ENCODE measurements at regions not wholly inside any gene's neighbourhood (a gene's known extent, or its start where the extent isn't known, plus 50 kb on each side); places are given as distances from the start of the nearest gene placed in this dataset.

GRCh38 chr10:44462338-44462914, 77.5 kb upstream of the CXCL12 start:
- Histone ChIP-seq H3K27me3 (no peaks in the 10 kb centered on the region), H4K20me1 (no peaks in the 10 kb centered on the region)

GRCh38 chr10:44463511-44464121, 78.7 kb upstream of the CXCL12 start:
- H3K4me3 ChIP-seq: no peak overlapping the region
- H3K27me3 ChIP-seq: no peaks in the 10 kb centered on the region
- no peaks in the 10 kb centered on the region for H4K20me1 ChIP-seq
- H3K4me1 ChIP-seq: 0 out of 2 replicates have a peak, but pooled peaks cover 5% of the 10 kb centered on the region
- no peaks in the 10 kb centered on the region for H3K36me3 ChIP-seq
- no peak for TF ChIP-seq Cebpa-rat (IDR thresholded peaks at IDR 0.05)
- H3K27ac ChIP-seq: no peak overlapping the region
- H3K9ac ChIP-seq: no peak overlapping the region
- no peaks in the 10 kb centered on the region for H3K9me3 ChIP-seq
- H3K4me2 ChIP-seq: no peak overlapping the region

More at GRCh38 chr10:44462338-44462914, 77.5 kb upstream of the CXCL12 start:
- Histone ChIP-seq H3K9me3 (no peaks in the 10 kb centered on the region), H3K27ac (no peak overlapping the region), H3K4me1 (0 out of 2 replicates have a peak, but pooled peaks cover 6% of the 10 kb centered on the region), H3K4me3 (no peak overlapping the region), H3K4me2 (no peak overlapping the region), H3K36me3 (no peaks in the 10 kb centered on the region), H3K9ac (no peak overlapping the region)
- no peak for TF ChIP-seq Cebpa-rat (IDR thresholded peaks at IDR 0.05)

- Histone ChIP-seq H3K9me3 (no peaks in the 10 kb centered on the region), H3K27ac (no peak overlapping the region), H3K4me2 (no peak overlapping the region), H4K20me1 (no peaks in the 10 kb centered on the region), H3K36me3 (no peaks in the 10 kb centered on the region), H3K9ac (no peak overlapping the region), H3K4me3 (no peak overlapping the region), H3K27me3 (no peaks in the 10 kb centered on the region), H3K4me1 (no peaks in the 10 kb centered on the region)
- TF ChIP-seq Cebpa-rat (IDR thresholded peaks at IDR 0.05): no peak
Observed at GRCh38 chr10:44464503-44464902, 79.6 kb upstream of the CXCL12 start.

DNA sequence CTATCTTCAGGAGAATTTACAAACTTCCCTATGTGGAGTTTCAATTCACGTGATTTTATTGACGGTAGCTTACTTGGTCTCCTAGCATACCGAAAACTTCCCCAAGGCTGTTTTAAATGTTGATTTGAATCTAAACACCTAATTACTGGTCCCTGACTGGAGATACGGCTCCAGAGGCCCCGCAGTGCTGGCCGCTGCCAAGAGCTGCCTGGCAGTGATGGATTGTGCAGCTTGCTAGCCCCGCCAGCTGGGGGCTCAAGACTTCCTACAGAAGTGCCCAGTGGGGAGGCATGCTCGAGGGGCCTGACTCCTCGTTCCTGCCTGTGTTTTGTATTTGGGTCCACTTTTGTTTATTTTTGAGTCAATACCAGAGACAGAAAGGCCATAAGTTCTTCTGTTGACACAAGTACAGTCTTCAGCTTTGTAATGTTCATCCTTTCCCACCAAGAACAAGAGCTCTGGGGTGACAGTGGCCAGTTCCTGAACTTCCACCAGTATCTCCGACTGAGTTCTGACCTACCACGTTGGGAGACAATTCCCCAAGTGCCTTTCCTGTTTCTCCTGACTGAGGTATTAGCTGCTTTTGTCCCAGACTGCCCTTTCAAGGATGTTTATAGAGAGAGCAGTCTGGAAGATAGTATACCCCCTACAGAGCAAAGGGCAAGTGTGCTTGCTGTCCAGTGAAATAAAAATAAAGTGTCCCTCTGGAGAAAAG, 80.7 kb upstream of the CXCL12 start:
- Histone ChIP-seq H4K20me1 (no peaks in the 10 kb centered on the region), H3K4me2 (no peak overlapping the region), H3K4me3 (no peak overlapping the region)

GRCh38 chr10:44466236-44466635, 81.3 kb upstream of the CXCL12 start:
- Histone ChIP-seq H3K4me3 (no peak overlapping the region), H3K27ac (no peak overlapping the region), H3K36me3 (no peaks in the 10 kb centered on the region), H3K4me2 (no peak overlapping the region), H3K27me3 (no peaks in the 10 kb centered on the region), H3K9ac (no peak overlapping the region), H3K4me1 (no peaks in the 10 kb centered on the region), H4K20me1 (no peaks in the 10 kb centered on the region), H3K9me3 (no peaks in the 10 kb centered on the region)
- no peak for TF ChIP-seq Cebpa-rat (IDR thresholded peaks at IDR 0.05)

More for the DNA sequence above, 80.7 kb upstream of the CXCL12 start:
- H3K9me3 ChIP-seq: no peaks in the 10 kb centered on the region
- no peaks in the 10 kb centered on the region for H3K4me1 ChIP-seq
- H3K9ac ChIP-seq: no peak overlapping the region
- no peaks in the 10 kb centered on the region for H3K27me3 ChIP-seq
- no peak for TF ChIP-seq Cebpa-rat (IDR thresholded peaks at IDR 0.05)
- no peak overlapping the region for H3K27ac ChIP-seq
- no peaks in the 10 kb centered on the region for H3K36me3 ChIP-seq

- Histone ChIP-seq H3K4me1 (no peaks in the 10 kb centered on the region), H3K9ac (no peak overlapping the region), H3K36me3 (no peaks in the 10 kb centered on the region), H3K27me3 (no peaks in the 10 kb centered on the region), H3K9me3 (no peaks in the 10 kb centered on the region), H4K20me1 (no peaks in the 10 kb centered on the region), H3K4me3 (no peak overlapping the region), H3K4me2 (no peak overlapping the region), H3K27ac (no peak overlapping the region)
- TF ChIP-seq Cebpa-rat (IDR thresholded peaks at IDR 0.05): no peak
Observed at GRCh38 chr10:44467090-44467489, 82.2 kb upstream of the CXCL12 start.

- no peaks in the 10 kb centered on the region for H3K36me3 ChIP-seq
- no peak for TF ChIP-seq Cebpa-rat (IDR thresholded peaks at IDR 0.05)
- H3K9me3 ChIP-seq: no peaks in the 10 kb centered on the region
- H3K9ac ChIP-seq: no peak overlapping the region
- no peak overlapping the region for H3K4me3 ChIP-seq
- H3K4me2 ChIP-seq: no peak overlapping the region
- H3K27me3 ChIP-seq: no peaks in the 10 kb centered on the region
- H3K27ac ChIP-seq: no peak overlapping the region
- H3K4me1 ChIP-seq: no peaks in the 10 kb centered on the region
- H4K20me1 ChIP-seq: no peaks in the 10 kb centered on the region
Observed at GRCh38 chr10:44467900-44468299, 83.0 kb upstream of the CXCL12 start.

- Histone ChIP-seq H3K36me3 (no peaks in the 10 kb centered on the region), H3K27me3 (no peaks in the 10 kb centered on the region), H4K20me1 (no peaks in the 10 kb centered on the region), H3K4me2 (no peak overlapping the region), H3K4me1 (no peaks in the 10 kb centered on the region), H3K4me3 (no peak overlapping the region), H3K9ac (no peak overlapping the region), H3K9me3 (no peaks in the 10 kb centered on the region), H3K27ac (no peak overlapping the region)
- TF ChIP-seq Cebpa-rat (IDR thresholded peaks at IDR 0.05): no peak
Observed at GRCh38 chr10:44468525-44468924, 83.6 kb upstream of the CXCL12 start.

DNA sequence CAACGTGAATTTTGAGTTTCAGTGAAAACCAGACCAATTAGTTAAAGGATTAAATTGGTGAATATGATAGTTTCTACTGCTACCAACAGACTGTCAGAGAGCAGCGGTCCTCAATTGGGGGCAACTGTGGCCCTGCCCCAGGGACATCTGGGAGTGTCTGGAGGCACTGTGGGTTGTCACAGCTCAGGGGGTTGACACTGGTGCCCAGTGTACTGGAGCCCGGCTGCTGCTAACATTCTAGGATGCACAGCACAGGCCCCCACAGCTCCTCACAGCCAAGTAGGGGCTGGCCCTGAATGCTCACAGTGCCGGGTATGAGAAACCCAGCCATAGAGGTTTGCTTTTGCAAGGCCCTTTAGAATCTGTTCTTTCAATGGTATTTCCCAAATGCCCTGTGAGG, 84.1 kb upstream of the CXCL12 start:
- H3K4me3 ChIP-seq: no peak overlapping the region
- no peaks in the 10 kb centered on the region for H3K27me3 ChIP-seq
- no peak overlapping the region for H3K27ac ChIP-seq
- no peaks in the 10 kb centered on the region for H4K20me1 ChIP-seq
- no peaks in the 10 kb centered on the region for H3K4me1 ChIP-seq
- no peak overlapping the region for H3K4me2 ChIP-seq
- no peaks in the 10 kb centered on the region for H3K9me3 ChIP-seq
- H3K36me3 ChIP-seq: no peaks in the 10 kb centered on the region
- no peak for TF ChIP-seq Cebpa-rat (IDR thresholded peaks at IDR 0.05)
- no peak overlapping the region for H3K9ac ChIP-seq

- TF ChIP-seq Cebpa-rat (IDR thresholded peaks at IDR 0.05): no peak
- Histone ChIP-seq H3K4me1 (no peaks in the 10 kb centered on the region), H3K9me3 (no peaks in the 10 kb centered on the region), H3K27ac (no peak overlapping the region), H3K9ac (no peak overlapping the region), H3K36me3 (no peaks in the 10 kb centered on the region), H4K20me1 (no peaks in the 10 kb centered on the region), H3K27me3 (no peaks in the 10 kb centered on the region), H3K4me3 (no peak overlapping the region), H3K4me2 (no peak overlapping the region)
Observed at GRCh38 chr10:44470784-44471183, 85.9 kb upstream of the CXCL12 start.

Measured in BLaER1 (cell line).